HCT116 (cell line): ENCODE measurements at regions not wholly inside any gene's neighbourhood (a gene's known extent, or its start where the extent isn't known, plus 50 kb on each side); places are given as distances from the start of the nearest gene placed in this dataset.

ENCODE experiments used
- ATF3 ChIP-seq: IDR thresholded peaks from 2 replicates; pipeline ENCODE4 v1.6.1; 2012
- CEBPB ChIP-seq: IDR thresholded peaks from 2 replicates; pipeline ENCODE4 v1.6.1; 2012; ENCODE audit warnings: low read depth
- CTCF ChIP-seq, 3 experiments: fragments of 200-600 bp in 1 of 3; sonication (generic) in 1 of 3; IDR thresholded peaks in 2 of 3; conservative IDR thresholded peaks in 1 of 3; 2 replicates each; pipeline ENCODE4 v1.5.1; 2012 to 2017; ENCODE audit warnings: low read depth in 2 of 3, low read length in 2 of 3, antibody characterized with exemption in 1 of 3, borderline replicate concordance in 1 of 3, control low read depth in 1 of 3, mild to moderate bottlenecking in 1 of 3, mixed read lengths in 1 of 3, mixed run types in 1 of 3, moderate library complexity in 1 of 3; ENCODE audit not compliant: insufficient read depth in 1 of 3
- EZH2 ChIP-seq: fragments of 200-600 bp; sonication (generic); IDR thresholded peaks from 2 replicates; pipeline ENCODE4 v1.6.1; 2017; ENCODE audit warnings: antibody characterized with exemption, mixed run types
- JUND ChIP-seq: IDR thresholded peaks from 2 replicates; pipeline ENCODE4 v1.6.1; 2012
- MAX ChIP-seq: IDR thresholded peaks from 2 replicates; pipeline ENCODE4 v1.6.1; 2012
- POLR2A ChIP-seq: IDR thresholded peaks from 2 replicates; pipeline ENCODE4 v1.7.0; 2011; ENCODE audit warnings: borderline replicate concordance; ENCODE audit not compliant: insufficient read depth, insufficient read length; ENCODE audit errors: extremely low read depth
- POLR2AphosphoS5 ChIP-seq: IDR thresholded peaks from 2 replicates; pipeline ENCODE4 v1.6.1; 2011; ENCODE audit warnings: mild to moderate bottlenecking, low read depth, low read length, moderate library complexity
- SIN3A ChIP-seq: IDR thresholded peaks from 2 replicates; pipeline ENCODE4 v1.6.1; 2012; ENCODE audit warnings: low read depth
- SP1 ChIP-seq: IDR thresholded peaks from 2 replicates; pipeline ENCODE4 v1.6.1; 2012; ENCODE audit warnings: low read depth
- YY1 ChIP-seq: IDR thresholded peaks from 2 replicates; pipeline ENCODE4 v1.6.1; 2011; ENCODE audit warnings: low read length, low read depth, moderate library complexity, mild to moderate bottlenecking; ENCODE audit not compliant: insufficient replicate concordance; ENCODE audit errors: extremely low read depth
- ZFX ChIP-seq: fragments of 450-650 bp; IDR thresholded peaks from 2 replicates; pipeline ENCODE4 v1.6.1; 2017

- TF ChIP-seq CTCF (IDR thresholded peaks at IDR 0.05 in 2 of 3, conservative IDR thresholded peaks at IDR 0.05 in 1 of 3; ENCODE audit: borderline replicate concordance in 1 of 3, insufficient read depth in 1 of 3, low read depth in 2 of 3, low read length in 2 of 3) (no peak), CEBPB (no peak), ZFX (no peak), EZH2 (no peak), POLR2AphosphoS5 (no peak), JUND (no peak), POLR2A (no peak), SP1 (no peak), YY1 (no peak), SIN3A (no peak), ATF3 (no peak), MAX (no peak)
Measured at GRCh38 chr2:217448860-217449259, 553.9 kb downstream of the TNS1 start.
